AG04449 (cell line): ENCODE measurements at regions not wholly inside any gene's neighbourhood (a gene's known extent, or its start where the extent isn't known, plus 50 kb on each side); places are given as distances from the start of the nearest gene placed in this dataset.
"Not testable (repeated sequence)": the region's sequence is repeated elsewhere in the genome, so short reads cannot be mapped to it uniquely, and the experiment has no call there.

Experiments
- CTCF ChIA-PET: fragments of 350-600 bp; formaldehyde crosslinking; extraction: SDS; loops from one replicate; lab custom pipeline; 2021; ENCODE audit warnings: antibody characterized with exemption; lab: Yijun Ruan, JAX
- POLR2A ChIA-PET: fragments of 400-600, 350-600 bp; formaldehyde crosslinking; extraction: SDS; loops from one replicate; lab custom pipeline; 2020; ENCODE audit warnings: antibody characterized with exemption, inconsistent platforms; lab: Yijun Ruan, JAX
- DNase-seq: peaks from one replicate; pipeline ENCODE4 v3.0.0-alpha.2; 2010; ENCODE audit warnings: low read depth, low spot score
- H3K4me3 ChIP-seq: 2 replicates; pipeline ENCODE4 v1.5.1; 2011; ENCODE audit warnings: low read depth, mild to moderate bottlenecking, control low read depth, low read length
- TF ChIP-seq, protein P1 (sequence below): IDR thresholded peaks from one replicate; pipeline ENCODE4 v1.5.1; 2011; ENCODE audit warnings: mild to moderate bottlenecking, moderate library complexity, low read length, control low read depth, inconsistent platforms; ENCODE audit not compliant: insufficient read depth; ENCODE audit errors: missing control alignments

DNA sequence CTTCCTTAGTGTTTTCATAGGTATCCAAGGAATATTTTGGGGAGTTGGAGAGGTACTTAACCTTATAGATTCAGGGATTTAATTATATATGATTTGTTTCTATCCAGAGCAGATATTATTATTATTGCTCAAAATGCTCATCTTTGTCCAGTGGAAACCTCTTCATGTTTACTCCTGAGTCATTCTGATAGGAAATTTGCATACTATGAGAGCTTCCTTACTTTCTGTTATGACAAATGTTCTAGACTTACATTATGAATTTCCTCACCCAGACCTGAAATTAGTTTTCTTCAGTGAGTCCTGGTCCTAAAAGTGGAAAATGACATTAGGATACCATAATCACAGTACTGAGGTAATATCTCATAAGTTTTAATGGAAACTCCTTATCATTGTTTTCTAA is 57.5 kb upstream of the PLPPR5 start:
- no peak for DNase-seq
- CTCF ChIA-PET, result no interaction called here
- TF ChIP-seq, protein P1, sequence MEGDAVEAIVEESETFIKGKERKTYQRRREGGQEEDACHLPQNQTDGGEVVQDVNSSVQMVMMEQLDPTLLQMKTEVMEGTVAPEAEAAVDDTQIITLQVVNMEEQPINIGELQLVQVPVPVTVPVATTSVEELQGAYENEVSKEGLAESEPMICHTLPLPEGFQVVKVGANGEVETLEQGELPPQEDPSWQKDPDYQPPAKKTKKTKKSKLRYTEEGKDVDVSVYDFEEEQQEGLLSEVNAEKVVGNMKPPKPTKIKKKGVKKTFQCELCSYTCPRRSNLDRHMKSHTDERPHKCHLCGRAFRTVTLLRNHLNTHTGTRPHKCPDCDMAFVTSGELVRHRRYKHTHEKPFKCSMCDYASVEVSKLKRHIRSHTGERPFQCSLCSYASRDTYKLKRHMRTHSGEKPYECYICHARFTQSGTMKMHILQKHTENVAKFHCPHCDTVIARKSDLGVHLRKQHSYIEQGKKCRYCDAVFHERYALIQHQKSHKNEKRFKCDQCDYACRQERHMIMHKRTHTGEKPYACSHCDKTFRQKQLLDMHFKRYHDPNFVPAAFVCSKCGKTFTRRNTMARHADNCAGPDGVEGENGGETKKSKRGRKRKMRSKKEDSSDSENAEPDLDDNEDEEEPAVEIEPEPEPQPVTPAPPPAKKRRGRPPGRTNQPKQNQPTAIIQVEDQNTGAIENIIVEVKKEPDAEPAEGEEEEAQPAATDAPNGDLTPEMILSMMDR, result no peak
- POLR2A ChIA-PET, result no interaction called here
- no peak overlapping the region for H3K4me3 ChIP-seq

DNA sequence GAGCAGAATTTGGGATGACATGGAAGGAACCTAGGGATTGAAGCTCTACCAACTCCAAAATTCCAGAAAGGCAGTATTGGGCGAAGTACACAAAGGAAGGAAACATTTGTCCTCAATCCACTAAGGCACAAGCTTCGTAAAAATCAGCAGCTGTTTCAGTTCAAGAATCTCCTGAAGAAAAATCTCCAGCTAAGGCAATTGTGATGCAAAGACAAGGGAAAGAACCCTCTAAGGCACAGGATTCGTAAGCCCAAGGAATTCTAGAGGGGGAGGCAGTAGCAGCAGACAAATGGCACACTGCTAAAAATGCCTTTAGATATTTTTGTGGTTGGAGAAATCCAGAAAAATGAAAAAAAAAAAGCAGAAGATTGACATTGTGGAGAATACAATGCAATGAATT is 64.5 kb upstream of the PLPPR5 start:
- ChIA-PET CTCF (no interaction called here), POLR2A (no interaction called here)
- no peak overlapping the region for H3K4me3 ChIP-seq
- TF ChIP-seq, protein P1, result no peak
- no peak for DNase-seq

DNA sequence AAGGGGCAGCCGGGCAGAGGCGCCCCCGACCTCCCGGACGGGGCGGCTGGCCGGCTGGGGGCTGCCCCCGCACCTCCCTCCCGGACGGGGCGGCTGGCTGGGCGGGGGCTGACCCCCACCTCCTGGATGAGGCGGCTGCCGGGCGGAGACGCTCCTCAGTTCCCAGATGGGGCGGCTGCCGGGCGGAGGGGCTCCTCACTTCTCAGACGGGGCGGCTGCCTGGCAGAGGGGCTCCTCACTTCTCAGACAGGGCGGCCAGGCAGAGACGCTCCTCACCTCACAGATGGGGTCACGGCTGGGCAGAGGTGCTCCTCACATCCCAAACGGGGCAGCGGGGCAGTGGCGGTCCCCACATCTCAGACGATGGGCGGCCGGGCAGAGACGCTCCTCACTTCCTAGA is 73.9 kb upstream of the PLPPR5 start:
- H3K4me3 ChIP-seq, POLR2A ChIA-PET, DNase-seq, CTCF ChIA-PET: not testable (repeated sequence)

DNA sequence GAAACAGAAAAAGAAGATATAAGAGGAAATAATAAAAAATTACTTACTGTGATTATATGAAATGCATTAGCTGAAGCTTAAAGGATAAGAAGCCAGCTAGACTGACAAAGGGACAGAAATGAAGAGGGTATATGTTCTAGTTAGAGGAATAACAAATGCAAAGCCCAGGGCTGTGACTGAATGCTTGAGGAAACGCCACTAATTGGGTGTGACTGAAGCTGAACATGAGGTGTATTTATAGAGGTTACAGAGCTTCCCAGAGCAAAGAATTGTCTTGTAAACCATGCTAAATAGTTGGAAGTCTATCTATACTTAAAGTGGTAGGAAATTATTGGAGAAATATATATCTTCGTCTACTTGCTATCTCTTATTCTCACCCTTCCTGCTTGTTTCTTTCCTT is 77.7 kb upstream of the PLPPR5 start:
- ChIA-PET POLR2A (no interaction called here), CTCF (no interaction called here)
- TF ChIP-seq, protein P1, result no peak
- DNase-seq, result no peak
- no peak overlapping the region for H3K4me3 ChIP-seq

DNA sequence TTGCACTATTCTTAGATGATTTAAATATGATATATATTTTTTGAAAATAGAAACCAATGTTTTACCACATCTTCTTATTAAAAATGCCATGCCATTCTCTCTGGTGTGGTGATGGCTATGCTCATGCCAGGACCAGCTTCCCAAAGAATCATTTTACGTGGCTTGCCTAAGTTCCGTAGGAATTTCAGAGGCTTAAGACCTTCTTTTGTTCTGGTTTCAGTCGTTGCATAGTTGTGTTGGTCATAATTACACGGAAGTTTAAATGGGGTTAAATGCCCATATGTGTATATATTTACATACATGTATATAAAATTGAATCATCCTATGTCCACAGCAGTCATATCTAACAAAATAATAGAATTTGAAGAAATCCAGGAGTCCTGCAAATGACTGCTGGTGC is 78.7 kb upstream of the PLPPR5 start:
- H3K4me3 ChIP-seq, result no peak overlapping the region
- ChIA-PET POLR2A (no interaction called here), CTCF (no interaction called here)
- TF ChIP-seq, protein P1, result no peak
- DNase-seq, result no peak

DNA sequence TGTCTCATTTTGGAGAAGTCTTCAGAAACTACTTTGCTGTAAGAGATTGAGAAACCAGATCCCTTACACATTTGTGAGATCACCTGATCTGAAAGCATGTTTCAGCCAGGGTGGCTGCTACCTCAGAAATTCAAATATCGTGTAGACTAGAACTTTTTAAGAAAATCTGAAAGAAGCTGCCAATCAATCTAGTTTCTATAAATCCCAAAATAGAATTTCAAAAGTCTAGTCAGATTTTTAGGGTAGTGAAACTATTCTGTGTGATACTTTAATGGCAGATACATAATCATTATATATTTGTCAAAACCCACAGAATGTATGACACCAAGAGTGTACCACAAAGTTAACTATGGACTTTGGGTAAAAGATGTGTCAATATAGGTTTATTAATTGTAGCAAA is 79.9 kb upstream of the PLPPR5 start:
- DNase-seq, result no peak
- TF ChIP-seq, protein P1, result no peak
- H3K4me3 ChIP-seq, result no peak overlapping the region
- ChIA-PET POLR2A (no interaction called here), CTCF (no interaction called here)

DNA sequence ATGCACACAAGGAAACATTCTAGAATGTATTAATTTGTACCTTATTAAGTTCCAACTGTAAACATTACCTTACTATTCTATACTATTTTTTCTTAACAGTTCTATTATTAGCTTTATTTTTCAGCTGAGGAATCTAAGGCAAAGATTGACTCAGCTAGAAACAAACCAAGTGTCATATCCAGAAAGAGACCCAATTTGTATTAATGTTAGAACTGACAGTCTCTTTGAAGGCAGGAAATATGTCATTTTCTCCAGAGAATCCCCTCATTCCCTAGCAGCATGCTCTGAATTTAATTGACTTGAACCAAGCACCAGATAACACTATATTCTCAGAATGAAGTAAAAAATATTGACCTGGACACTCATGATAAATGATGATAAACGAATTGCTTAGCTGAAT is 81.4 kb upstream of the PLPPR5 start:
- TF ChIP-seq, protein P1, result no peak
- POLR2A ChIA-PET, result no interaction called here
- H3K4me3 ChIP-seq, result no peak overlapping the region
- DNase-seq, result no peak
- CTCF ChIA-PET, result no interaction called here
